GM12878 (cell line): ENCODE measurements at regions not wholly inside any gene's neighbourhood (a gene's known extent, or its start where the extent isn't known, plus 50 kb on each side); places are given as distances from the start of the nearest gene placed in this dataset.

Source experiments
- ATAC-seq: fragments of 200-7000 bp; cut with Tn5 transposase; 3 replicates; pipeline ENCODE4 v1.9.1; 2020; ENCODE audit warnings: mild to moderate bottlenecking, moderate library complexity
- BruUV-seq: library from RNA; stranded (reverse); fragments of 400-500 nt; replicated peaks from 2 replicates; lab custom pipeline; 2021; lab: Mats Ljungman, UMichigan
- CTCF ChIA-PET: fragments of 300-600 bp; sonication (Branson Sonifier 250); formaldehyde crosslinking; extraction: SDS; loops from one replicate; lab custom pipeline; 2021; ENCODE audit warnings: inconsistent platforms; lab: Yijun Ruan, JAX
- POLR2A ChIA-PET: fragments of 350-600 bp; formaldehyde crosslinking; extraction: SDS; loops from one replicate; lab custom pipeline; 2021; ENCODE audit warnings: inconsistent platforms; lab: Charles Lee
- RAD21 ChIA-PET: fragments of 300-600 bp; sonication (Branson Sonifier 250); formaldehyde crosslinking; loops from one replicate; lab custom pipeline; 2023; ENCODE audit warnings: antibody characterized with exemption; ENCODE audit not compliant: unreplicated experiment; lab: Charles Lee
- SMC1A ChIA-PET: fragments of 300-600 bp; sonication (Branson Sonifier 250); formaldehyde crosslinking; loops from one replicate; lab custom pipeline; 2023; ENCODE audit not compliant: unreplicated experiment, uncharacterized antibody; lab: Charles Lee
- DNase-seq: peaks from one replicate; pipeline ENCODE4 v3.0.0-alpha.2; 2011; ENCODE audit warnings: low read depth, low spot score
- FAIRE-seq: peaks from 3 replicates; lab custom pipeline; 2011; peaks lifted over from hg19 to GRCh38; lab: Jason Lieb, UNC
- H2AFZ ChIP-seq: 2 replicates; pipeline ENCODE4 v1.6.0; 2011; ENCODE audit warnings: low read depth, low read length, control low read depth; ENCODE audit not compliant: control insufficient read depth
- H3K27ac ChIP-seq: 2 replicates; pipeline ENCODE4 v1.5.1; 2011; ENCODE audit warnings: control low read depth; ENCODE audit not compliant: control insufficient read depth, insufficient read depth
- H3K27me3 ChIP-seq, 2 experiments: replicated peaks in 1 of 2; 2 replicates each; pipeline versions ENCODE4 v1.6.0 to v1.6.1; 2011; ENCODE audit warnings: low read length in 1 of 2; ENCODE audit not compliant: control insufficient read depth in 2 of 2, insufficient read depth in 2 of 2
- H3K36me3 ChIP-seq, 2 experiments: 2 replicates each; pipeline ENCODE4 v1.5.1; 2011; ENCODE audit warnings: low read length in 1 of 2; ENCODE audit not compliant: control insufficient read depth in 2 of 2, insufficient read depth in 2 of 2
- H3K4me1 ChIP-seq: 2 replicates; pipeline ENCODE4 v1.6.1; 2011; ENCODE audit warnings: mild to moderate bottlenecking, low read length, moderate library complexity, mixed read lengths; ENCODE audit not compliant: control insufficient read depth, insufficient read depth
- H3K4me2 ChIP-seq: 2 replicates; pipeline ENCODE4 v1.6.0; 2011; ENCODE audit warnings: control low read depth; ENCODE audit not compliant: control insufficient read depth, insufficient read depth
- H3K4me3 ChIP-seq: fragments of 200-600 bp; sonication (generic); 2 replicates; pipeline ENCODE4 v1.5.1; 2016
- H3K79me2 ChIP-seq: 2 replicates; pipeline ENCODE4 v1.6.0; 2011; ENCODE audit warnings: low read length; ENCODE audit not compliant: control insufficient read depth, insufficient read depth
- H3K9ac ChIP-seq: 2 replicates; pipeline ENCODE4 v1.8.0; 2011; ENCODE audit warnings: low read length, control low read depth, mixed read lengths; ENCODE audit not compliant: control insufficient read depth, insufficient read depth
- H3K9me3 ChIP-seq: replicated peaks from 3 replicates; pipeline ENCODE4 v1.5.1; 2011; ENCODE audit warnings: mild to moderate bottlenecking, low read length; ENCODE audit not compliant: control insufficient read depth, insufficient read depth
- H4K20me1 ChIP-seq: 2 replicates; pipeline ENCODE4 v1.6.0; 2011; ENCODE audit not compliant: control insufficient read depth, insufficient read depth
- ASH2L ChIP-seq: fragments of 300-600, 200-600 bp; sonication (generic); IDR thresholded peaks from 2 replicates; pipeline ENCODE4 v1.6.1; 2017; ENCODE audit warnings: low read depth, mild to moderate bottlenecking, borderline replicate concordance
- CTCF ChIP-seq, 3 experiments: IDR thresholded peaks in 2 of 3; conservative IDR thresholded peaks in 1 of 3; 2 replicates each; pipeline ENCODE4 v1.5.1; 2011; ENCODE audit warnings: low read depth in 3 of 3, low read length in 3 of 3, mild to moderate bottlenecking in 3 of 3, control low read depth in 2 of 3, moderate library complexity in 2 of 3, inconsistent platforms in 1 of 3, mixed read lengths in 1 of 3; ENCODE audit not compliant: control insufficient read depth in 2 of 3, insufficient read depth in 1 of 3; ENCODE audit errors: extremely low read depth in 1 of 3
- IRF4 ChIP-seq: IDR thresholded peaks from 2 replicates; pipeline ENCODE4 v1.6.1; 2011; ENCODE audit warnings: low read depth, low read length
- NFIC ChIP-seq: IDR thresholded peaks from 2 replicates; pipeline ENCODE4 v1.6.1; 2012; ENCODE audit warnings: low read depth, mild to moderate bottlenecking, inconsistent platforms, low read length, moderate library complexity
- REST ChIP-seq: IDR thresholded peaks from 2 replicates; pipeline ENCODE4 v1.6.1; 2012; ENCODE audit warnings: mild to moderate bottlenecking, low read depth, low read length
- TARDBP ChIP-seq: IDR thresholded peaks from 2 replicates; pipeline ENCODE4 v1.6.1; 2016; ENCODE audit warnings: borderline replicate concordance
- TCF3 ChIP-seq: IDR thresholded peaks from 2 replicates; pipeline ENCODE4 v1.6.1; 2012; ENCODE audit warnings: low read depth, mild to moderate bottlenecking, low read length, borderline replicate concordance; ENCODE audit not compliant: insufficient read depth
- USF2 ChIP-seq: IDR thresholded peaks from 2 replicates; pipeline ENCODE4 v1.6.1; 2011; ENCODE audit warnings: low read depth, low read length, improper control_type of control experiment, borderline replicate concordance
- ZNF592 ChIP-seq: fragments of 450-650 bp; IDR thresholded peaks from 2 replicates; pipeline ENCODE4 v1.6.1; 2017; ENCODE audit warnings: mild to moderate bottlenecking, moderate library complexity
- WGBS: methylation state at CpG from one replicate; pipeline ENCODE4 v1.1.6; 2016; ENCODE audit warnings: low lambda C conversion rate; ENCODE audit not compliant: insufficient replicate concordance, insufficient coverage; ENCODE audit errors: missing lambda C conversion rate; 5-methylcytosine and 5-hydroxymethylcytosine counted together
- in situ Hi-C: fragments of 300-500 bp; cut with MboI; formaldehyde crosslinking; loops from 9 replicates; pipeline ENCODE4 v1.14.3; 2018; ENCODE audit warnings: mixed read lengths
- intact Hi-C: fragments of 100-400 bp; cut with micrococcal nuclease; formaldehyde crosslinking; loops from one replicate; pipeline ENCODE4 v1.14.2; 2022; ENCODE audit not compliant: unreplicated experiment

- Histone ChIP-seq H3K9me3 (no peaks in the 10 kb centered on the region), H3K79me2 (no peaks in the 10 kb centered on the region), H3K4me1 (no peaks in the 10 kb centered on the region), H3K9ac (no peak overlapping the region), H3K27me3 (no peaks in the 10 kb centered on the region; a peak in 1 of 4 replicates), H3K36me3 (no peaks in the 10 kb centered on the region; a peak in 1 of 4 replicates), H3K27ac (no peak overlapping the region)
- DNase-seq = no peak
- BruUV-seq = no TSS peak
- CTCF ChIA-PET = no interaction called here
- FAIRE-seq = peak; percentile 13
- POLR2A ChIA-PET = no interaction called here
- RAD21 ChIA-PET = no interaction called here
- intact Hi-C loops (no loop called here), in situ Hi-C loops (no loop called here)
- no peak for ATAC-seq
- TF ChIP-seq USF2 (no peak), NFIC (no peak), IRF4 (no peak), ZNF592 (no peak), ASH2L (no peak), TARDBP (no peak), CTCF (IDR thresholded peaks at IDR 0.05 in 2 of 3, conservative IDR thresholded peaks at IDR 0.05 in 1 of 3; ENCODE audit: control insufficient read depth in 2 of 3, extremely low read depth in 1 of 3, insufficient read depth in 1 of 3, low read depth in 3 of 3, low read length in 3 of 3) (no peak), TCF3 (no peak), REST (no peak)
- TF ChIP-seq, all 136 proteins: peak for 0
- WGBS = 6% methylated on average over 7 of the region's 7 CpGs
- Histone ChIP-seq H4K20me1 (no peaks in the 10 kb centered on the region), H2AFZ (no peak overlapping the region), H3K4me3 (no peak overlapping the region), H3K4me2 (no peak overlapping the region)
- SMC1A ChIA-PET = no interaction called here
Measured at GRCh38 chr21:36646011-36646410, 52.9 kb upstream of the SIM2 start.
